ENCODE measurements at regions not wholly inside any gene's neighbourhood (a gene's known extent, or its start where the extent isn't known, plus 50 kb on each side); places are given as distances from the start of the nearest gene placed in this dataset.

DNA sequence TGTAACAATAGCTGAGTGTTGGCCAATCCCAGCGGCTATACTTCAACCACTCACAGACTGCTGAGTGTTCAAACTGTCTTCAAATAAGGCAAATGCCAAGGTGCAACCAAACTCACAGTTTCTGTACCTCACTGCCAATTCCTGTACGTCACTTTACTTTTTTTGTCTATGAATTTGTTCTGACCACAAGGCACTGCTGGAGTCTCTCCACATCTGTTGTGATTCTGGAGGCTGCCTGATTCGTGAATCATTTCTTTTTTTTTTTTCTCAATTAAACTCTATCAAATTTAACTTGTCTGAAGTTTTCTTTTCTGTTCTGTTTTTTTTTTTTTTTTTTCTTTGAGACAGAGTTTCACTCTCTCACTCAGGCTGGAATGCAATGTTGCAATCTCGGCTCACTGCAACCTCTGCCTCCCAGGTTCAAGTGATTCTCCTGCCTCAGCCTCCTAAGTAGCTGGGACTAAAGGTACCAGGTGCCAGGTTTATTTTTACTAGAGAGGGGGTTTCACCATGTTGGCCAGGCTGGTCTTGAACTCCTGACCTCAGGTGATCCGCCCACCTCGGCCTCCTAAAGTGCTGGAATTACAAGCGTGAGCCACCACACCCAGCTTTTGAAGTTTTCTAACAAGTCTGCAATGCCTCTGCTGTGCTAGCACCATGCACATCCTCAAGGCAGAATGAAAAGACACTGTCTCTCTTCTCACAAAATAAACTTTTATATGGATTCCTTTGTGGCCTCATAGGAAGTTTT lies 401.7 kb downstream of the IRS2 start:
- DNase-seq (no peak), FAIRE-seq (no peak)
- WGBS, 3 donors = 55 to 75% (median 66%) methylated on average over 7 of the region's 7 CpGs
- H3K27me3 ChIP-seq (ENCODE audit: control insufficient read depth in 3 of 3, insufficient read depth in 3 of 3, low read length in 3 of 3) = peaks cover 0 to 4% (median 1%) of the 10 kb centered on the region in 3 donors
- no peak overlapping the region for H3K27ac ChIP-seq (ENCODE audit: low read depth in 1 of 3, low read length in 2 of 3)
- H3K36me3 ChIP-seq (ENCODE audit: control insufficient read depth in 3 of 3, insufficient read depth in 2 of 3, low read depth in 1 of 3, low read length in 3 of 3) = no peaks in the 10 kb centered on the region
- H3K9me3 ChIP-seq (ENCODE audit: control insufficient read depth in 2 of 2, insufficient read depth in 1 of 2, low read depth in 1 of 2, low read length in 1 of 2) = no peaks in the 10 kb centered on the region
- H3K4me3 ChIP-seq (ENCODE audit: low read depth in 1 of 3, low read length in 3 of 3) = no peak overlapping the region
- no peaks in the 10 kb centered on the region for H3K4me1 ChIP-seq (ENCODE audit: control insufficient read depth in 3 of 3, insufficient read depth in 2 of 3, low read depth in 1 of 3, low read length in 2 of 3)

DNA sequence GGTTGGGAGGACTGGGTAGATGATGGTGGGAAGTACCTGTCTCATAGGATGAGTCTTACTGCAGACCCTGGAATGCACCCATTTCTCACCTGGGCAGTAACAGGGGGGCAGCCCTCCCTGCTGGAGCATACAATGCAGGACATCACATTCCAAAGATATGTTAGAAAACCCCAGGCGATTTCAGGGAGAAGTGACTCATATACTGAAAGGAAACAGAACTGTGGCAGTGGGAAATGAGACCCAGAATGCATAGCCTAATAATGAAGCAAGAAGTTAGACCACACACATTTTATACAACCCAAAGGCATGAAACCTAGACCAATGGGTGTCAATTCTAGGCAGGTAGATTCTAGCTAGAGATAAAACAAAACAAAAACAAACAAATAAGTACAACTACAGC lies 402.7 kb downstream of the IRS2 start:
- no peak for FAIRE-seq
- Histone ChIP-seq H3K4me3 (ENCODE audit: low read depth in 1 of 3, low read length in 3 of 3) (no peak overlapping the region), H3K9me3 (ENCODE audit: control insufficient read depth in 2 of 2, insufficient read depth in 1 of 2, low read depth in 1 of 2, low read length in 1 of 2) (no peaks in the 10 kb centered on the region), H3K4me1 (ENCODE audit: control insufficient read depth in 3 of 3, insufficient read depth in 2 of 3, low read depth in 1 of 3, low read length in 2 of 3) (no peaks in the 10 kb centered on the region), H3K36me3 (ENCODE audit: control insufficient read depth in 3 of 3, insufficient read depth in 2 of 3, low read depth in 1 of 3, low read length in 3 of 3) (no peaks in the 10 kb centered on the region), H3K27me3 (ENCODE audit: control insufficient read depth in 3 of 3, insufficient read depth in 3 of 3, low read length in 3 of 3) (peaks cover 0 to 4% (median 1%) of the 10 kb centered on the region in 3 donors), H3K27ac (ENCODE audit: low read depth in 1 of 3, low read length in 2 of 3) (no peak overlapping the region)
- DNase-seq = no peak
- WGBS, 3 donors = 62 to 76% (median 70%) methylated on average over 1 of the region's 1 CpG

DNA sequence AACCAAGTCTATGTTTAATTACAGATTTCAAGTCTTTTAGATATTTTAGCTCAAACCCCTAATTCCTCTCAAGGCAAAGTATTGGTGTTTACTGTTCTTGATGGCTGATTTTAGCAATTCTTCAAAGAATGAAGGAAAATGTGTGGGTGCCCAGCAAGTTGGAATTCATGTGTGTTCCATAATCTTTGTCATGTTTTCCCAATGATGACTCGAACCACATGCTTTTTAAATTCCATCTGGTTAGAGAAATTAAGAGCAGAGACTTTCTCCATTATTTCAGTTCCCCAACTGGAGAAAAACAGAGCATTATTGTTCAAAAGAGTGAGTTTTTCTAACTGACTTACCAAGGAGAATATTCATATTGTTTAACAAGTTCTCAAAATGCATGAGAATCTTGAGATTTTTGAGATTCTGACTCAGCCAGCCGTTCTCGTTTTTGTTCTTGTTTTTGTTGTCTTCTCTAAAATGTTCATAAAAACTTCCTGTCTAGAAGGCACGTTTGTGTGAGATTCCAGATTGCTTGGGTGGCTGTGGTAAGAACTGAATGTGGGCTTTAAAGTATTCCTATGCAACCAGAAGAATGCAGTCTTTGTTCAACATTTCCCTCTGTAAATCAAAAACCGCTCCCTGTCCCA lies 404.7 kb downstream of the IRS2 start:
- FAIRE-seq = no peak
- H3K4me1 ChIP-seq (ENCODE audit: control insufficient read depth in 3 of 3, insufficient read depth in 2 of 3, low read depth in 1 of 3, low read length in 2 of 3) = no peaks in the 10 kb centered on the region

DNA sequence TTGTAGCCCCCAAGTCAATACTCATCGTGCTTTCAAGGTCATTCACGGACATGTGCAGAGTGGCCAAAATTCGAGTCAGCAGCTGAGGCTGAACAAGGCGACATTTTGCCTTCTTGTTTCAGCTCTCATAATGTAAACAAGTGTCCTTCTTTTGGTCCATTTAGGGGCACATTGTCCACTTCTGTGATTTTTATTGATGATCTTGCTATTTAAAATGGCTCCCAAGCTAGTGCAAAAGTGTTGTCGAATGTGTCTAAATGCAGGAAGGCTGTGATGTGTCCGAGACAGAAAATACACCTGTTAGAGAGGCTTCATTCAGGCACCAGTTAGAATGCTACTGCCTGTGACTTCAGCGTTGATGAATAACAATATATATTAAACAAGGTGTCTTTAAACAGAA lies 405.9 kb downstream of the IRS2 start:
- no peaks in the 10 kb centered on the region for H3K4me1 ChIP-seq (ENCODE audit: control insufficient read depth in 3 of 3, insufficient read depth in 2 of 3, low read depth in 1 of 3, low read length in 2 of 3)
- H3K27ac ChIP-seq (ENCODE audit: low read depth in 1 of 3, low read length in 2 of 3) = no peak overlapping the region
- FAIRE-seq = no peak
- 81 to 91% (median 88%) methylated on average over 7 of the region's 7 CpGs for WGBS, 3 donors
- no peak overlapping the region for H3K4me3 ChIP-seq (ENCODE audit: low read depth in 1 of 3, low read length in 3 of 3)
- no peaks in the 10 kb centered on the region for H3K9me3 ChIP-seq (ENCODE audit: control insufficient read depth in 2 of 2, insufficient read depth in 1 of 2, low read depth in 1 of 2, low read length in 1 of 2)
- no peaks in the 10 kb centered on the region for H3K36me3 ChIP-seq (ENCODE audit: control insufficient read depth in 3 of 3, insufficient read depth in 2 of 3, low read depth in 1 of 3, low read length in 3 of 3)
- no peak for DNase-seq
- H3K27me3 ChIP-seq (ENCODE audit: control insufficient read depth in 3 of 3, insufficient read depth in 3 of 3, low read length in 3 of 3) = peaks cover 0 to 1% (median 0%) of the 10 kb centered on the region in 3 donors

More for the DNA sequence above, 404.7 kb downstream of the IRS2 start:
- Histone ChIP-seq H3K36me3 (ENCODE audit: control insufficient read depth in 3 of 3, insufficient read depth in 2 of 3, low read depth in 1 of 3, low read length in 3 of 3) (no peaks in the 10 kb centered on the region), H3K27me3 (ENCODE audit: control insufficient read depth in 3 of 3, insufficient read depth in 3 of 3, low read length in 3 of 3) (peaks cover 0 to 1% (median 0%) of the 10 kb centered on the region in 3 donors), H3K4me3 (ENCODE audit: low read depth in 1 of 3, low read length in 3 of 3) (no peak overlapping the region), H3K27ac (ENCODE audit: low read depth in 1 of 3, low read length in 2 of 3) (no peak overlapping the region), H3K9me3 (ENCODE audit: control insufficient read depth in 2 of 2, insufficient read depth in 1 of 2, low read depth in 1 of 2, low read length in 1 of 2) (no peaks in the 10 kb centered on the region)
- DNase-seq = no peak
- 50 to 62% (median 53%) methylated on average over 5 of the region's 5 CpGs for WGBS, 3 donors

DNA sequence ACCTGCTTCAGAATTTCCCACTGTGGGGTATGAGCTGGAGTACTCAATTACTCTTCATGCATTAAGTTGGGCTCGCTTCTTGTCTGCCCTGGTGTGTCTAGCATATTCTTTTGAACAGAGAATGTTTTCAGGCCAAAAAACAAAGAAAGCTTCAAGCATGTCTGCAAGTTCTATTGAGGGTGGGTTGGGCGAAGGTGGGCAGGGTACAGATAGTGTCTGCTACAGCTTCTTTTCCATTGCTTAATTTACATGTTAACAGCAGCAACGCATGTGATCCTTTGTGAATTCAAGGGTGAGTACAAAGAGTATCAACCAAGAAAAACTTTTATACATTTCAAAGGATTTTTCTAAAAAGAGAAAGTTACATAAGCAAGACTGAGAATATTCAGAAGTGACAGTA lies 406.5 kb downstream of the IRS2 start:
- H3K36me3 ChIP-seq (ENCODE audit: control insufficient read depth in 3 of 3, insufficient read depth in 2 of 3, low read depth in 1 of 3, low read length in 3 of 3) = no peaks in the 10 kb centered on the region
- H3K4me3 ChIP-seq (ENCODE audit: low read depth in 1 of 3, low read length in 3 of 3) = no peak overlapping the region
- DNase-seq (no peak), FAIRE-seq (no peak)
- H3K4me1 ChIP-seq (ENCODE audit: control insufficient read depth in 3 of 3, insufficient read depth in 2 of 3, low read depth in 1 of 3, low read length in 2 of 3) = no peaks in the 10 kb centered on the region
- no peak overlapping the region for H3K27ac ChIP-seq (ENCODE audit: low read depth in 1 of 3, low read length in 2 of 3)
- 55 to 70% (median 58%) methylated on average over 3 of the region's 3 CpGs for WGBS, 3 donors
- H3K9me3 ChIP-seq (ENCODE audit: control insufficient read depth in 2 of 2, insufficient read depth in 1 of 2, low read depth in 1 of 2, low read length in 1 of 2) = no peaks in the 10 kb centered on the region
- peaks cover 0 to 2% (median 1%) of the 10 kb centered on the region in 3 donors for H3K27me3 ChIP-seq (ENCODE audit: control insufficient read depth in 3 of 3, insufficient read depth in 3 of 3, low read length in 3 of 3)

DNA sequence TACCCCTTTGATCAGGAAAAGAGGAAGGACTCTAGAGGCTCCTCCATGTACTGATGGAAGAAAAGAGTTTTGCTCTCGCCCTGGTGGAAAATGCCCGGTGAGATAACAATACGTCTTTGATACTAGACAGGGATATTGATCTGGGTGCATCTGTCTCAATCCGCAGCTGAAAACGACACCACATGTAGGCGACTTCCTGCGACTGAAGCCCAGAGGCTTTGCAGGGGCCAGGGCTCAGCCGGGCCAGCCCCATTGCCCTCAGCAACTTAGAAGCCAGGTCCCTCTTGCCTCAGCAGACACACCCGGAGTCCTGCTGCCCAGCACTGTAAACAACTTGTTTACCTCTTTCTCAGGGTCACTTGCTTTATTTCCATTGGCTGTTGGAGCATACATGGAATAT lies 409.4 kb downstream of the IRS2 start:
- WGBS, 3 donors = 66 to 76% (median 74%) methylated on average over 9 of the region's 9 CpGs
- no peak for FAIRE-seq
- DNase-seq = no peak

DNA sequence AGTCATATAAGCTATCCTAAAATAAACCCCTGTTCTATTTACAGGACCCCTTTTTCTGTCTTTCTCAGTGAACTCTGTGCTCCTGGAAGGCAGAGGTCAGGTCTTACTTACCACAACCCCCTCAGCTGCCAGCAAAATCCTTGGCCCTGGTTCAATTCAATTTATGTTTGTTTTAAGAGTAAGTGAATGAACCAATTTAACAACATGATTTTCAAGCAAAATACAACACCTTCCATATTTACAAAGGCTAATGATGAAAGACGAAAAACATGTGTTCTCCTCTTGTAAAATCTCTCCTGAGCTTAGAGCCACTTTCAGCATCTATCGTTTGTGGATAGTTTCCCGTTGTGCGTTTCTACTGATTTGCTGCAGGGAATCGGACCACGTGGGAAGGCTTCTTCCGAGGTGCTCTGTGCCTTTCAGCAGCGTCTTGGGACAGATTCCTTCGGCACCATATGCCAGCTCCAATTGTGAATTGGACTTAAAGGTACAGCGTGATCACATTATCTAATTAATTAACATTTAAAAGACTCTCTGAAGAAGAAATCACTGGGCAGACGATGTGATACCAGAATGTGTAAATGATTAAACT lies 411.7 kb downstream of the IRS2 start:
- Histone ChIP-seq H3K4me1 (ENCODE audit: control insufficient read depth in 3 of 3, insufficient read depth in 2 of 3, low read depth in 1 of 3, low read length in 2 of 3) (no peaks in the 10 kb centered on the region), H3K36me3 (ENCODE audit: control insufficient read depth in 3 of 3, insufficient read depth in 2 of 3, low read depth in 1 of 3, low read length in 3 of 3) (no peaks in the 10 kb centered on the region), H3K27ac (ENCODE audit: low read depth in 1 of 3, low read length in 2 of 3) (no peak overlapping the region), H3K9me3 (ENCODE audit: control insufficient read depth in 2 of 2, insufficient read depth in 1 of 2, low read depth in 1 of 2, low read length in 1 of 2) (no peaks in the 10 kb centered on the region), H3K27me3 (ENCODE audit: control insufficient read depth in 3 of 3, insufficient read depth in 3 of 3, low read length in 3 of 3) (peaks cover 0 to 2% (median 0%) of the 10 kb centered on the region in 3 donors), H3K4me3 (ENCODE audit: low read depth in 1 of 3, low read length in 3 of 3) (no peak overlapping the region)
- no peak for DNase-seq
- 68 to 78% (median 71%) methylated on average over 11 of the region's 11 CpGs for WGBS, 3 donors
- FAIRE-seq = no peak

More for the DNA sequence above, 409.4 kb downstream of the IRS2 start:
- H3K4me3 ChIP-seq (ENCODE audit: low read depth in 1 of 3, low read length in 3 of 3) = no peak overlapping the region
- H3K4me1 ChIP-seq (ENCODE audit: control insufficient read depth in 3 of 3, insufficient read depth in 2 of 3, low read depth in 1 of 3, low read length in 2 of 3) = no peaks in the 10 kb centered on the region
- no peaks in the 10 kb centered on the region for H3K9me3 ChIP-seq (ENCODE audit: control insufficient read depth in 2 of 2, insufficient read depth in 1 of 2, low read depth in 1 of 2, low read length in 1 of 2)
- H3K36me3 ChIP-seq (ENCODE audit: control insufficient read depth in 3 of 3, insufficient read depth in 2 of 3, low read depth in 1 of 3, low read length in 3 of 3) = no peaks in the 10 kb centered on the region
- H3K27ac ChIP-seq (ENCODE audit: low read depth in 1 of 3, low read length in 2 of 3) = no peak overlapping the region
- H3K27me3 ChIP-seq (ENCODE audit: control insufficient read depth in 3 of 3, insufficient read depth in 3 of 3, low read length in 3 of 3) = peaks cover 0 to 2% (median 1%) of the 10 kb centered on the region in 3 donors

DNA sequence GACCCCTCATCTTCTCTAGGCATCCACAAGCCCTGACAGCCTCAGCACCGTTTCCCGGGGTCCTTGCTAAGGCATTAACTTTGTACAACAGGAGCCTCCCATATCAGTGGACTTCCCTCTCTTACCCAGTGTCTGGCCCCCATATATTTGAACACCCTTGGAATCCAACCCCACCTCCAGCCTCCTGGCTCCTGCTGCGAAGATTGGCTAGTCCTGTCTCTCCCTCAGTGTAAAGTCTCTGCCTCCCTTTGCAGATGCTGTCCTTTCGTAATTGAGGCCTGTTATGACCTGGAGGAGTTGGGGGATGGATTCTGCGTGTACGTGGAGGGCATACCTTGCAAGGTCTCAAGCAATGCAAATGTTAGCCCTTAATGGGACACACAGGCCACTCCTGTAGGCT lies 413.7 kb downstream of the IRS2 start:
- Histone ChIP-seq H3K36me3 (ENCODE audit: control insufficient read depth in 3 of 3, insufficient read depth in 2 of 3, low read depth in 1 of 3, low read length in 3 of 3) (no peaks in the 10 kb centered on the region), H3K4me3 (ENCODE audit: low read depth in 1 of 3, low read length in 3 of 3) (no peak overlapping the region), H3K27ac (ENCODE audit: low read depth in 1 of 3, low read length in 2 of 3) (no peak overlapping the region), H3K4me1 (ENCODE audit: control insufficient read depth in 3 of 3, insufficient read depth in 2 of 3, low read depth in 1 of 3, low read length in 2 of 3) (no peaks in the 10 kb centered on the region), H3K9me3 (ENCODE audit: control insufficient read depth in 2 of 2, insufficient read depth in 1 of 2, low read depth in 1 of 2, low read length in 1 of 2) (no peaks in the 10 kb centered on the region), H3K27me3 (ENCODE audit: control insufficient read depth in 3 of 3, insufficient read depth in 3 of 3, low read length in 3 of 3) (peaks cover 0 to 2% (median 0%) of the 10 kb centered on the region in 3 donors)
- FAIRE-seq (no peak), DNase-seq (no peak)
- 91 to 95% (median 91%) methylated on average over 6 of the region's 6 CpGs for WGBS, 3 donors

Data from small intestine (tissue), 7 donors.